HG03175 (cell line): ENCODE measurements at regions not wholly inside any gene's neighbourhood (a gene's known extent, or its start where the extent isn't known, plus 50 kb on each side); places are given as distances from the start of the nearest gene placed in this dataset.

Experiments
- ATAC-seq: cut with Tn5 transposase; IDR thresholded peaks from one replicate; pipeline ENCODE4 v1.9.1; 2021; ENCODE audit warnings: mild to moderate bottlenecking, moderate library complexity; ENCODE audit not compliant: unreplicated experiment

DNA sequence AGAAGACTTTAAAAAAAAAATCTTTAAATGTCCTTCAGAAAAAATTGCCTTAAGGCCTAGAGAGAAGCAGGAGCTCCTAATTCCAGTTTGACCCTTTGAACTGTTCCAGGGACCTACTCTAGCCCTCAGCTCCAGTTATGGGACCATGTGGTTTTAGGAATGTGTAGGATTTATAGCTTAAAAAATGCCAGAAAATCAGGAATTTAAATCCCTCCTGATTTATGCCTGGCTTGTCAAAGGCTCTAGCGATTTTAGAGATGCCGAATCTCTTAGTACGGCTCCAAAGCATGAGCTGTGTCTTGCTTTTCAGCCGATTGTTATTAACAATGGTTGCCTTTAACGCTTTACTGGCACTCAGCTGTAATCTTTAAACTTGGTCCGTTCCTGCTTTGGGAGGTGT lies 130.6 kb upstream of the NPVF start:
- no peak for ATAC-seq

DNA sequence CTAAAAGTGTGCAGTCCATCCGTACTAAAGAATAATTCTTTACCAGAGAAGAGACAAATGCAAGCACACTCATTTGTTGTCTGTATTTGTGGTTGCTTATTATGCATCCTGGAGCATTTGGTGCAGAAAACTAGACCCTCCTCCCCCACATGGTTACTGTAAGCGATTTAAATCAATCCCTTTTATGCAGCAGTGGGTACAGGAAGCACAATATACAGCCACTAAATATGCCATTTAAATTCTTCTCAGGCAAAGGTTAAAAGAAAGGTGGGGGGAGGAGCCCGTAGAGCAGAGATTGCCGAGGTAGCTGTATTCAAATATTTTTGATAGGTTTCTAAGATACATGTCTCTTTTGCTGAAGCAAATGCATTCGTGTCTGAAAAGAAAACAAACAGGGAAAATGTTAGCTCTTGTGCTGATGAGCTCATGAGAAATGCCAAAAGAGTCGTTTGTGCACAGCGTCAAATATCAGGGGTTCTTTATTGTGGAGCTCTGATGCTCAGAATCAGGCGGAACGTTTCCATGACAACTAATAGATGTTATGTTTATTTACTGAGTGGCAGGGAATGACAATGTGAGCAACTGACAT lies 131.3 kb upstream of the NPVF start:
- no peak for ATAC-seq

DNA sequence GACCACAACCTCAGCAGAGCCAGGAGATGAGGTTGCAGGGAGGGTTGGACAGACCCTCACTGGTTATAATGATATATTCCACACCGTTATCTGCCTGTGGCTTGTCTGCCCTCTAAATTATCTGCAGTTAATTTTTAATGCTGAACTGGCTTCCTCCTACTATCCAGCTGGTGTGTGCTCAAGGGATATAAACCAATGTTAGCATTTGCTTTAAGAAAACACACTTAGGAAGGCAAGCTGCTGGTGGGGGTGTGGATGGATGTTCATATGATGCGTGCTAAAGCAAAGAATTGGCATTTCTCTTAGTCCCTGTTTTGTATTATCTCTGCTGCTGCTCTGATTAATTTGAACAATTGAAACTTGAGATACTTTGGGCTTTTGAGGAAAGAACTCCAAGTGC lies 132.2 kb upstream of the NPVF start:
- no peak for ATAC-seq

DNA sequence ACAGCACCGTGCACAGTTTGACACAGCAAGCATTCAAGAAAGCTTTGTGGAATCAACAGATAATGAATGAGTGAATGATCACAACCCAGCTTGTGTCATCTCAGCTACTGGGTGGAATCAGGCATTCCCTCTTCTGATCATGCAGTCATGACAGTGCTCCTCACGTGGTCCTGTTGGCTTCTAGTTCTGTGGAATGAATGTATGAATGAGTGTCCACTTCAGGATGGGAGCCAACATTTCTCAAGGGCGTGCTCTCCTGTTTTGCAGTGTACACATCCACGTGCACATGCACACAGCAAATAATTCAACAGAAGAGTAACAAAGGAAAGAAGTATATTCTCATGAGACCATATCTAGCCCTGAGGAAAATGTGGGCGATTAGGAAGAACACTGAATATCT lies 133.1 kb upstream of the NPVF start:
- ATAC-seq = no peak

DNA sequence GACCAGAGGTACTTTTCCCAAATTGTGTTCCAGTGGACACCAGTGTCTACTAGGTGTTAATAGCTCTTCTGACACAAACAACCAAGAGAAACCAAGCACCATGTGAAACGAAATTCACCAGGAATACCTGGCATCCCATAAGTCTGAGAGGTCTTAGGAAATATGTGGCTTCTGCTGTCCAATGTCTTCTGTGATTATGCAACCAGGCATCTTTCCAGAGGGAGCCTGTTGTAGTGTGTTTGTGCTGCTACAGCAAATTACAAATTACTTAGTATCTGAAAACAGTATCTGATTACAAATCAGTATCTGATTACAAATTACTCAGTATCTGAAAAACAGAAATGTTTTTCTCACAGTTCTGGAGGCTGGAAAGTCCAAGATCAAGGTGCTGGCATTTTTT lies 133.6 kb upstream of the NPVF start:
- no peak for ATAC-seq

DNA sequence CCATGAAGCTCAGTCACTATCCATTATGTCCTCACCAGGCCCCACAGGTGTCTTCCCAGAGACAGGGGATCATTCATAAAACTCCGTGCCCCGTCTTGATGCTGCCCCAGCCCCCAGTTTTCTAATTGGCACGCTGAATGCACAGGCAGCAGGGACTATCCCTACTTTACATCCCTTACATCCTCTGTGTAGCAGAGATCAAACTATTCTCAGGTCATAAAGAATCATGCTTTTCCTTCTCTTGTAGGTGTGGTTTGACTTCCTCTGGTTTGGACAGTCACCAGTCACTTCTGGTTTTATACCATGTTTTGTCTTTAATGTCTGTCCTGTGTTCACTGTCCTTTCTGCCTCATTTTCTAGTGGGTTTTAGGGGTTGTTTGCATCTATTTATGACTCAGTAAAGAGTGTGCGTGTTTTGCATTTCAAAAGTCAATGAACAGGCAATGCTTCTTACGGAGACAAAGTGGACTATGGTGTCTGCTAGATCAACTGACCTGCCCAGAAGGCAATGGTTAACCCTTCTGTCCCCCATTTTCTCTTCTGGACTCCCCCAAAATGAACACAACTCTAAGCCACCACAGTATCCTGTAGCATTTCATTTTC lies 140.4 kb upstream of the NPVF start:
- no peak for ATAC-seq

DNA sequence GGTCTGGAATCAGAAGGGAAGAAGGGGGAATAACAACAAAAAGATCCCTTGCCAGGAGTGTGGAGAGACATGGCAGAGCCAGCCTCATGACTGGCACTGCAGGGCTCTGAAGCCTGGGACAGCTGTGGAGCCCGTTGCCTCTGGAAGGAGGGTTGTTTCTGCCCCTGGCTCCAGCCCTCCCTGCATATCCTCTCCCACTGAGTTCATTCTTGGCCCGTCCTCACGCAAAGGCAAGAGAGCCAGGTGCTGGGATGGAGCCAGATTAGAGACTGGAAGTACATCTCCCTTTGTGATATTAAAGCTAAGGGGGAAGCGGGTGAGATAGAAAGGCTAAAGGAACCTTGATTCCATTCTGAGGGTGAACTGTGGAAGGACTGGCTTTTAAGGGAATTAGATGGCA lies 141.5 kb upstream of the NPVF start:
- ATAC-seq = no peak

DNA sequence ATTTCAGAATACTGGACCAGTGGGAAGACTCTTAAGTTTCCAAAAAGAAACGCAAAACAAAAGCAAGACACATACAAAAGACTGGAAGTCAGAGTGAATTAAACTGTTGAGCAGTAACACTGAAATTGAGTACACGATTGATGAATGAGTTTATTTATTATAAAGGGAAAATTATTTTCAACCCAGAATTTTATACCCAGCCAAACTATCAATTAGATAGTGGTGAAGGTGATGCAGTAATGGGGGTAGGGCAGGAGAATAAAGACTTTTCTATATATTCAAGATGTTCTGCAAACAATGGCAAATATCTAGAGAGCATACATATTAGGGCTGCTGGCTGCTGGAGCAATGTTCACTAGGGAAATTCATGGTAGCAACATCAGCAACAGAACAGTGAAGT lies 143.7 kb upstream of the NPVF start:
- no peak for ATAC-seq

DNA sequence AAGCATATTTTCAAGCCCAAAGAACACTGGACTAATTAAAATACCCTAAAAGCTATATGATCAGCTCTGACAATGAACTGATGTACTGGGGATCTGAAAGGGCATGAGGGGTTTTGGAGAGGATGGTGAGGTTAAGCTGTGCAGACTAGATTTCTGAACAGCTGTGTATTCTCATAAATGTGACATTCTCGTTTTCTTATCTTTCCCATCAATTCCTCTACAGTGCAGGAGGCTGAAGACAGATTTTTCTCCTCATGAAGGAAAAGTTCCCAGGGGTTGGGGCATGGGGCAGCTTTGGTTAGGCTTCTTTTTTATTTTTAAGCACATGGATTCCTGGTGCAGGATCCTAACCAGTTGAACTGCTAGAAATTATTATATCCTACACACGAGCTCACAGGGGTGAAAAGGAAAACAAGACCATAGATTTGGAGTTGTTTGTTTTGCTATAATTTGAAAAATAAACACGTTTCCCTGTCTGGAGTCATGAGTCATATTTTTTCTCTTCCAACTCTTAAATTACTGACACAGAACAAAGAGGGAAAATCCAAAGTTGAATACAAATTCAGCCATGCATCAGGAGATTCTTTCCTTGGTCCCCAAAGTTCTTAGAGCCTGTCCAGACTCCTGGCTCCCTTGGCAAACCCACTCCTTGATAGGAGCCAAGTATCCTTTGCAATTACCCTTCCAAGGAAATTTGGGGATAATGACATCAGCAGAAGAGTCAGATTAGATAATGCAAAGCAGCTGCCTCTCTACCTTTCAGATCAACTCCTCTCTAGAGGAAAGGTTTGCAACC lies 147.7 kb upstream of the NPVF start:
- no peak for ATAC-seq

DNA sequence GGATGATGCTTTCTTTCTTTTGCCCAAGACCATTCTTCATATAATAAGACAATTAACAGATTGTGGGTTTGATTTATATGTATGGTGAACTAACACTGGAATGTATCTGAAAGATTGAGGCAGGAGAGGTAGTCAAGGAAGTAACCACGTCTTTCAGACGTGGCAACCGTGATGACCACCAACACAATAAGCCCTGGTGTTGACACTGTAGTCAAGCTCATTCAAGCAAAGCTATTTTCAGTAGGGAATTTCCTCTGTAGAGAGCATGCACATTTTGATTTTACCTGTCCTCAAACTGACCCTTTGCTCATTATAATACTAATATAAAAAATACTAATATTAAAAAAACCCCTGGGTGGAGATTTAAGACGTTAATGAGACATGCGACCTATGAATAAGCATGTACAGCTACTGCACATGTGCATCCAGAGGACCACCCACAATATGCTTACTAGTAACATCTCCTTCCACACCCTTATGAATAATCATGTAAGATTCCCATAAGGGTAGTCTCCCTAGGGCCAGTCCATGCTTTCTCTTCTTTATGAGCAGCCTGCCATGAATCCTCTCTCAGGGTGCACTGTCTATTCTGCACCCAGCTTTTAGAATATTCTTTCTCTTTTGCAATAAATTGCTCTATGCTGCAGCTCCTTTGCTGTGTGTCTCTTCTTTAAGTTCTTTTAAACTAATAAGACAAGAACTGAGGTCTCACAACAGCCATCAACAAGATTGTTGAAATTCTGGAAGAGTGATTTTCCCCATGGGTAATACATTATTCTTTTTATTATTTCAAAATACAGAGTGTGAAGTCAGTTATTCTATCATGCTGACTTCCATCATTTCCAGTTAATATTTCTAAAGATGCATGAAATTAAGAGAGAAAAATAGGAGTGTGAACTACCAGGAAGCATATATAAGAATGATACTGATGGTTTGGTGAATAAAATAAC lies 151.3 kb upstream of the NPVF start:
- no peak for ATAC-seq

DNA sequence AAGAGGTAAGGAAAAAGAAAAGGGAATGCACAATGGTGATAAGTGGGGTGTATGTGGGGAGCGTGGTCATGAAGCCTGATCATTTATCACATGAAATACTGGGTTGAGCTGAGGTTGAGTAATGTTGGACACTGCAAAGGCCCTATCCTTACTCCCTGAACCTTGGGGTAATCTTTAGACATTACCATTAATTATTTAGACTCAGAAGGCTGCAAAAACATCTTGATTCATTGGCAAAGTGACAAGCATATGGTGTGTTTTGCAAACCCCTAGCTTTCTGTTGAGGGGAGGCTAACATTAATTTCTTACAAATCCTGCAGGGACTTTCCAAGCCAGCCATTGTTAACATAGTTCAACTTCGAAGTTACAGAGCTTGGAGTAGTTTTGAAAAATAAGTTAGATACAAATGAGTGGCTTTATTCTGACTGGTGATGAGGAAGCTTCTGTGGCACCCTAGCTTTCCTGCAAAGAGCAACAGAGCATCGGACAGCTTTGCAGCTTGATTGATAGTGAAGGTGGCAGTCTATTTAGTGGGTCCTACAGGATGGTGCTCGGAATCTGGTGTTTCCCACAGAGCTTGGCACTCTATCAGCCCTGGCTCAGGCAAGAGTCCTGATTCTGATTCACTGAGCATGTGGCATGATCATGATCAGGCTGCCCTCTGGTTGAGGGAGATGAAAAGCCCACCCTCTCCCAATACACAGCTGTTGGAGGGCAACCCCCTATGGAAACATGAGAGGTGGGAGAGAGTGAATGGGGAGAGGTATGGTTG lies 153.7 kb upstream of the NPVF start:
- no peak for ATAC-seq

DNA sequence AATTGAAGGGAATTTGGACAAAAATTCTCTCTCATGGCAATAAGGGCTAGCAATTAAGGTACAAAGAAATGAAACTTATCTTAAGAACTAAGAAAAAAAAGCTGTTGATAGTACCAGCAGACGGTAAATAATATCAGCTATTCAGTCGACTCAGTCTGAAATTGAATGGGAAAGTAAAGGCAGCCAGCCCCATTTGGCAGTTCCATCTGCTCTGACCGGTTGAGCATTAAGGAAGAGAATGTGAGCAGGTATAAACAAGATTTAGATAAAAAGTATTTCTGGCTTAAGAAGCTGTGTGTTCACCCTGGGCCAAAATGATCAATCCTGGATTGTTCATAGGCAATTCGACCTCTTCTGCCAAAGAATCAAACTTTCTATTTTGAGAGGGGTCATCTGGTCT lies 154.6 kb upstream of the NPVF start:
- no peak for ATAC-seq

DNA sequence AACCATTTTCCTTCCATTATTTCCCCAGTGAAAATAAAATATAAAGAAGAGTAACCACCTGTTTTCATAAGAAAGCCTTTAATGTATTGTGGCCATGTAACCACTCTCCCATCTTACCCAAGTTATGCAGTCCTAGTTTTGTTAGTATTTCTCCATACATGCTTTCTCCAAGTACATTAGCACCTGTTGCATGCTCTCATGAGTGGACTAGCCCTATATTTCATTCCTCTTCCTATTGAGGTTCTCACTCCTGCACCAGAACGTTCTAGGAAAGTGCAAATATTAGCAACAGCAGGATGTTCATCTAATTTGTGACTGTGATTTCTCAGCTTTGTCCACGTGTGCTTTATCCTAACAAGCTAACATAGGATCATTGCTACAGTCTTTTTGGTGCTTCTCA lies 155.1 kb upstream of the NPVF start:
- no peak for ATAC-seq

DNA sequence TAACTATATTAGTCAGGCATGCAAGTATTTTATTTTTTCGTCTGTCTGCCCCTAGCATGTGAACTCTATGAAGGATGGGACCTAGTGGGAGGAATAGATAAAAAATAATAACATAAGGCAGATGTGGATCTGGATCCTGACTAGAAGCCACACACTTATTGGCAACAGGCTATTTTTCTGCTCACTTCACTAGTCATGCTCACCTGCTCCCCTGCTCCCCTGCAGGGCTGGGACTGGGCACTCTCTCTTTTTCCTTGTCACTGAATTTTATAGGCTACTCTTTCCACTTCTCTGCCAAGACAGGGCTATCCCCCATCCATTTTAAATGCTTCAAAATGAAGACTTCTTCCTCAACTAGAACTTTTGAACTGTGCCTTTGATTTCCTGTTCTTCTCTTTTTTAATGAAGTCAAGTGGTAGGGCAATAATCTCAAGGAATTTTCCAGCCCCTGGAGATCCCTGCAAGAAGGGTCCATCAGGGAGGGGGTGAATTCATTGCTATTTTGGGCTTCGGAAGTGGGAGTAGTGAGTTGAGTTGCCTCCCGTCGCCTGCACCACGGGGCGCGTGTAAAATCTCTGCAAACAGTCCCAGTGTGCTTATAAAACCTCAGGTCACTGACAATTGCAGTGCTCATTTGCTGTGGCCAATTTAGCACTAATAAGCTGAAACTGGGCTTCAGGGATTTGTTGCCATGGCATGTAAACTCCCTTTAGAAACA lies 156.7 kb upstream of the NPVF start:
- ATAC-seq = no peak

DNA sequence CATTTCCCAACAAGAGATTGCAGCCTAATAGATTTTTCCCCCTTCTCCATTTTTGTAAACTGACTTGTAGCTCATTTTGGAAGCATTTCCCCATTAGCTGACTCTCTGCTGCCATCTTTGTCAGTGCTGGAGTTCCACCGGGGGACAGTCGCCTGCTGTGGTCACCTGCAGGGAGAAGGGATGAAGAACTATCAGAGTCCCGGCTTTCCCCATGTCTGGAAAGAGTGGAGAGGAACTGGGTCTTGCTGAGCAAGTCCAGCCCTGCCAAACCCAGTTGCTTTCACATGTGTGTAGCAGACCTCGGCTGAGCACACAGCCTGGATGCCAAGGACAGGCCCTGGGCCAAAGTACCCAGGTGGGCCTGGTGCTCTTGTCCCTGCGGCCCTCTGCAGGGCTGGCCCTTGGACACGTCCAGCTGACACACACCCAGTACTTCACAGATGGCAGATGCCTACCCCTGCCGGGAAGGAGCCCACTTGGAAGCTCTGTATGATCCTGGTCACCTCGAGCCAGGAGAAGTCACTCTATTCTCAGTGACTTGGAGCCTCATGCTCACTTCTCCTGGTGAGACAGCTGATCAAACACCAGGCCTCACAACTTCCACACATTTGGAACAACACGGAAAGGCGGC lies 157.3 kb upstream of the NPVF start:
- no peak for ATAC-seq

DNA sequence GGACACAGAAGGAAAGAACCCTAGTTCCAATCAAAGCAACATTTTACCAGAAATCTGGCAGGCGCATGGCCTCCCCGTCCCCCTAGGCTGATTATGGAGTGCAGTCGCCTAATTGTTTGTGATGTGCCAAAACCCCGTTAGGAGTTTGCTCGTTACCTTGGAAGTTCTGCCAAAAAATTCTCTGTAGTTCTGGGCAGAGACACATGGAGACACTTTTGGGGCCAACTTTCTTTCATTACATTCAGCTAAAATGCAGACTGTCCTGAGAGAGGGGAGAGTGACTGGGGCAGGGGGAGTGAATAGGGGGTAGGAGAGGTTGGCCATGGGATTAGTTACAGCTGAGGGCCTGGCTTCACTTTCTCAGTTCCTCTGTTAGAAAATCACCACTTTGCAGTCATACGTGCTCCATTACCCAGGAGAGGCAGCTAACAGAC lies 158.0 kb upstream of the NPVF start:
- ATAC-seq = no peak

DNA sequence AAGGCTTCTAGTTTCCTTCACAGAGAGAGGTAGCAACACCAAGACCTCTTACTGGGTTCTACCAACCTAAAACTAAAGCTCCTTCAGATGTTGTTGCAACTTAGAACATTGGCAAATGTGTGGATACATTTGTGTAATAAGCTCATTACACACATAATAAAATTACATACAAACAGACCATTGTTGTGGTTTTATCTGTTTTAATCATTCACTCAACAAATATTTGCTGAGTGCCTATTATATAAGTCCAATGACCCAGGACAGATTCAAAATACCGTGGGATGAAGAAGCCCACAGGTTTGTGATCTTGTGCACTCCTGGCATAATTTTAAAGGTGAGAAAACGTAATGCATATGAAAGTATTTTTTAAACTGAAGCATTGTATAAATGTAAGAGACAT lies 160.4 kb upstream of the NPVF start:
- ATAC-seq = no peak

DNA sequence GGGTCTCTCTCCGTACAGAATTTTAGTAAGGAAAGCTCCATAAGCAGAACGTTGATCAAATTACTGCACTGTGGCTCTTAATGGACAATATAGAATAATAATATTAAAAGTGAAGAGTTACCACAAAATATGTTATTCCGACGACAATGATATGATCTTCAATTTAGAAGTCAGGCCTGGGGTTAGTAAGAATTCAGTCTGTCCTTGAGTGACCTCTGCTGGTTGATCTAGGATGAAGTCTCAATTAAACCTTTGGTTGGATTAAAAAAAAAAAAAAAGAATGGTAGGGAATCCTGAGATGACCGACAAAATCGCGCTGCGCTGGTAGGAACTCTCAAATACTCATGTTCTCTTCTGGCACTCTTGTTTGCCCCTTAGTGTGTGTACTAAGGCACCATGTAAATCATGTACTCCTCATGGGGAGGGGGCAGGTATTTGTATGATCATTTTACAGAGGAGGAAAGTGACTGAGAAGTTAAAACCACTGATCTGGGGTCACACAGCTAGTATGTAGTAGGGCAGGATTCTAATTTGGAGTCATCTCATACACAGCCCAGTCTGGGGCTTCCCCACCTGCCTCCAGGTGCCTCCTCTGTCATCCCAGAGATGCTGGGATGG lies 161.3 kb upstream of the NPVF start:
- no peak for ATAC-seq

DNA sequence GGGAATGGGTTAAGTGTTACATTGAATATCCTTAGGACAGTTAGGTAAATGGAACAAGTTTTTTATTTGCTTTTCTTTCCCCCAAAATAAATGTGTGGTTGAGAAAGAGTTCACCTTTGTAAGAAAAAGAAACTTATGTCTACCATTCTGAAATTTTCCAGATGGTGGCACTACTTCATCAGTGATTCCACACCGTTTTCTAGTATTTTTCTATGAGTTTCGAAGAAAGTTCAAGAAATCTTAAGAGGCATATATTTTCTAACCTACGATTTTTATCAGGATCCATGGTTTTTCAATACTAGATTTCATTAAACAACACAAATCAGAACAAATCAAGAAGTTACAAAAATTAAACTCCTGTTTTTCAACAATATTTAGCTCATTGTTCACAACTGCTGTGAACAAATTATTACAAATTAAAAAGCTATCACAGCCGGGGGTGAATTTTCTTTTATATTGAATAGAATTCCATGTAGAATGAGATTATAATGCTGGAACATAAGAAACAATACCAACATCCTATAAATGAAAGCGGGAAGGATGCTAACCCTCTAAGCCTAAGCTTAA lies 163.1 kb upstream of the NPVF start:
- no peak for ATAC-seq
